ENCODE measurements at regions not wholly inside any gene's neighbourhood (a gene's known extent, or its start where the extent isn't known, plus 50 kb on each side); places are given as distances from the start of the nearest gene placed in this dataset.

DNA sequence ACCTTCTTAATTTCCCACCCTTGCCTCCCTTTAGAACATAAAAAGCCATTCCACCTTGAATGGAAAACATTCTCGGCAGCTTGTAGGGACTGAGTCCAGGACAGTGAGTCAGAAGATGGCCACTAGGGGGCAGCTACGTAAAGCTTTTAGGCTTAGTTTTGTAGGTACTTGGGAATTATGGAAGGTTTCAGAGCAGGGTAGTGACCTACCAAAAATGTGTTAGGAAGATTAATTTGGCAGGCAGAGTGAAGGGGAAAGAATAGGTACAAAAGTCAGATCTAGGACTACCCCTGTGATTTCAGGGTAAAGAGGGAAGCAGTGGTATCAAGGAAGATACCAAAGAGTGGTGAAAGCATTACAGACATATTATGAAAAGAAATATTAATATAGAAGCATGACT, 198.4 kb downstream of the NDFIP2 start:
- ChIA-PET POLR2A (ENCODE audit: unreplicated experiment) (no interaction called here), CTCF (interaction anchor here (0.6 to 1.9 kb wide), 12 partner anchors 9 to 685 kb away, joined by 3 to 6 read pairs (median 4); no protein-coding TSS in a partner anchor)
- Histone ChIP-seq H3K4me3 (ENCODE audit: insufficient read depth, low read depth, low read length) (no peak overlapping the region), H3K14ac (replicated peaks; ENCODE audit: low read depth, low read length) (no peak overlapping the region), H2AFZ (replicated peaks; ENCODE audit: low read length, poor library complexity) (no peak overlapping the region), H4K5ac (ENCODE audit: low read depth, low read length) (no peak overlapping the region), H2BK120ac (ENCODE audit: low read depth, low read length) (no peak overlapping the region), H2BK5ac (ENCODE audit: low read depth, low read length, poor library complexity, severe bottlenecking) (no peak overlapping the region), H3K4ac (ENCODE audit: low read depth, low read length) (no peak overlapping the region), H3K27me3 (ENCODE audit: control insufficient read depth, insufficient read depth, low read length) (no peaks in the 10 kb centered on the region), H2AK5ac (ENCODE audit: low read depth, low read length) (no peak overlapping the region), H3K9me3 (ENCODE audit: control insufficient read depth, insufficient read depth, low read length) (no peaks in the 10 kb centered on the region), H4K91ac (ENCODE audit: insufficient read depth, low read depth, low read length) (no peak overlapping the region), H2BK20ac (ENCODE audit: low read depth, low read length) (no peak overlapping the region), H3K4me1 (ENCODE audit: control insufficient read depth, insufficient read depth, low read length) (no peaks in the 10 kb centered on the region; the same call in 1 of the 2 replicates), H4K20me1 (ENCODE audit: insufficient read depth, low read length) (no peaks in the 10 kb centered on the region), H3K18ac (ENCODE audit: low read depth, low read length) (no peak overlapping the region), H3K23ac (ENCODE audit: low read depth, low read length) (no peak overlapping the region), H3K56ac (ENCODE audit: extremely low read depth, insufficient read depth, low read length) (no peak overlapping the region), H3K36me3 (ENCODE audit: control insufficient read depth, insufficient read depth, low read length) (no peaks in the 10 kb centered on the region), H3K9me1 (ENCODE audit: insufficient read depth, low read length) (0 out of 2 replicates have a peak, but pooled peaks cover 4% of the 10 kb centered on the region), H2BK15ac (ENCODE audit: low read depth, low read length) (no peak overlapping the region), H3K79me1 (ENCODE audit: low read depth in 1 of 2, low read length in 2 of 2) (no peaks in the 10 kb centered on the region), H4K8ac (ENCODE audit: low read depth in 2 of 2, low read length in 2 of 2) (no peak overlapping the region), H3K4me2 (ENCODE audit: low read depth, low read length) (no peak overlapping the region), H3K9ac (ENCODE audit: low read depth, low read length) (no peak overlapping the region), H3K27ac (ENCODE audit: insufficient read depth, low read length) (no peak overlapping the region), H2AK9ac (replicated peaks; ENCODE audit: low read depth, low read length, poor library complexity) (no peak overlapping the region)
- in situ Hi-C loops (cut with MboI; ENCODE audit: low sequenced_read_pairs) = loop anchor here (10.0 kb wide), 1 partner anchor 685 kb away; no protein-coding TSS in a partner anchor
- DNase-seq (peak; percentile 70), ATAC-seq (ENCODE audit: low read depth) (peak; percentile 77)
- BruUV-seq (replicated peaks) = no TSS peak
- intact Hi-C loops (cut with micrococcal nuclease) = loop anchor here (1.0 to 5.0 kb wide), 3 partner anchors 98 to 685 kb away; no protein-coding TSS in a partner anchor
- whole genome bisulfite sequencing, 2 experiments (ENCODE audit: extremely low coverage in 2 of 2, insufficient read length in 1 of 2) = 13% methylated on average over 1 of the region's 2 CpGs; no CpG with 5 or more reads in 1 of the 2 experiments
- dilution Hi-C loops (cut with HindIII; ENCODE audit: low sequenced_read_pairs, unreplicated experiment) = no loop called here
- TF ChIP-seq, protein P1, sequence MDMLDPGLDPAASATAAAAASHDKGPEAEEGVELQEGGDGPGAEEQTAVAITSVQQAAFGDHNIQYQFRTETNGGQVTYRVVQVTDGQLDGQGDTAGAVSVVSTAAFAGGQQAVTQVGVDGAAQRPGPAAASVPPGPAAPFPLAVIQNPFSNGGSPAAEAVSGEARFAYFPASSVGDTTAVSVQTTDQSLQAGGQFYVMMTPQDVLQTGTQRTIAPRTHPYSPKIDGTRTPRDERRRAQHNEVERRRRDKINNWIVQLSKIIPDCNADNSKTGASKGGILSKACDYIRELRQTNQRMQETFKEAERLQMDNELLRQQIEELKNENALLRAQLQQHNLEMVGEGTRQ (IDR thresholded peaks at IDR 0.05; ENCODE audit: low read depth, low read length) = no peak
- no peak for TF ChIP-seq MXI1 (IDR thresholded peaks at IDR 0.05; ENCODE audit: borderline replicate concordance, low read depth, low read length)
- TF ChIP-seq POLR2A (IDR thresholded peaks at IDR 0.05; ENCODE audit: low read depth, low read length) = no peak
- TF ChIP-seq, protein P2, sequence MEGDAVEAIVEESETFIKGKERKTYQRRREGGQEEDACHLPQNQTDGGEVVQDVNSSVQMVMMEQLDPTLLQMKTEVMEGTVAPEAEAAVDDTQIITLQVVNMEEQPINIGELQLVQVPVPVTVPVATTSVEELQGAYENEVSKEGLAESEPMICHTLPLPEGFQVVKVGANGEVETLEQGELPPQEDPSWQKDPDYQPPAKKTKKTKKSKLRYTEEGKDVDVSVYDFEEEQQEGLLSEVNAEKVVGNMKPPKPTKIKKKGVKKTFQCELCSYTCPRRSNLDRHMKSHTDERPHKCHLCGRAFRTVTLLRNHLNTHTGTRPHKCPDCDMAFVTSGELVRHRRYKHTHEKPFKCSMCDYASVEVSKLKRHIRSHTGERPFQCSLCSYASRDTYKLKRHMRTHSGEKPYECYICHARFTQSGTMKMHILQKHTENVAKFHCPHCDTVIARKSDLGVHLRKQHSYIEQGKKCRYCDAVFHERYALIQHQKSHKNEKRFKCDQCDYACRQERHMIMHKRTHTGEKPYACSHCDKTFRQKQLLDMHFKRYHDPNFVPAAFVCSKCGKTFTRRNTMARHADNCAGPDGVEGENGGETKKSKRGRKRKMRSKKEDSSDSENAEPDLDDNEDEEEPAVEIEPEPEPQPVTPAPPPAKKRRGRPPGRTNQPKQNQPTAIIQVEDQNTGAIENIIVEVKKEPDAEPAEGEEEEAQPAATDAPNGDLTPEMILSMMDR (conservative IDR thresholded peaks at IDR 0.05; ENCODE audit: low read depth, low read length) = peak; percentile 74
- peak; percentile 70 for TF ChIP-seq SMC3 (IDR thresholded peaks at IDR 0.05; ENCODE audit: low read depth, low read length)
- TF ChIP-seq RFX5 (IDR thresholded peaks at IDR 0.05; ENCODE audit: low read depth, low read length) = no peak
- no peak for TF ChIP-seq MAFK (IDR thresholded peaks at IDR 0.05; ENCODE audit: low read depth, low read length)
- TF ChIP-seq FOS (IDR thresholded peaks at IDR 0.05; ENCODE audit: low read depth, low read length) = no peak
- TF ChIP-seq RAD21 (IDR thresholded peaks at IDR 0.05; ENCODE audit: low read length) = peak; percentile 85
- no peak for TF ChIP-seq MAZ (IDR thresholded peaks at IDR 0.05; ENCODE audit: borderline replicate concordance, low read depth, low read length)

Measured in IMR-90 (cell line).